ENCODE measurements at regions not wholly inside any gene's neighbourhood (a gene's known extent, or its start where the extent isn't known, plus 50 kb on each side); places are given as distances from the start of the nearest gene placed in this dataset.

DNA sequence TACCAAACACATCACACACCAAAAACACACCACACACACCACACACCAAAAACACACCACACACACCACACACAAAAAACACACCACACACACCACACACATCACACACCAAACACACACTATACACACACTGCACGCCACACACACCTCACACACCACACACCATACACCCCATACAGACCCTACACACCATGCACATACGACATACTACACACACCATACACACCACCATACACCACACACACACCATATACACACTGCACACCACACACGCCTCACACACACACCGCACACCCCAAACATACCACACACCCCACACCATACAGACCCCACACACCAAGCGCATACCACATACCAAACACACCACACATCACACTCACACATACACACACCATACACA, 226.9 kb upstream of the PKN2 start:
- Histone ChIP-seq H3K9me3 (no peaks in the 10 kb centered on the region), H3K4me1 (no peaks in the 10 kb centered on the region), H3K4me3 (no peak overlapping the region), H3K27me3 (peaks cover 3% of the 10 kb centered on the region), H3K36me3 (no peaks in the 10 kb centered on the region), H3K27ac (no peak overlapping the region)
- TF ChIP-seq, protein P1, sequence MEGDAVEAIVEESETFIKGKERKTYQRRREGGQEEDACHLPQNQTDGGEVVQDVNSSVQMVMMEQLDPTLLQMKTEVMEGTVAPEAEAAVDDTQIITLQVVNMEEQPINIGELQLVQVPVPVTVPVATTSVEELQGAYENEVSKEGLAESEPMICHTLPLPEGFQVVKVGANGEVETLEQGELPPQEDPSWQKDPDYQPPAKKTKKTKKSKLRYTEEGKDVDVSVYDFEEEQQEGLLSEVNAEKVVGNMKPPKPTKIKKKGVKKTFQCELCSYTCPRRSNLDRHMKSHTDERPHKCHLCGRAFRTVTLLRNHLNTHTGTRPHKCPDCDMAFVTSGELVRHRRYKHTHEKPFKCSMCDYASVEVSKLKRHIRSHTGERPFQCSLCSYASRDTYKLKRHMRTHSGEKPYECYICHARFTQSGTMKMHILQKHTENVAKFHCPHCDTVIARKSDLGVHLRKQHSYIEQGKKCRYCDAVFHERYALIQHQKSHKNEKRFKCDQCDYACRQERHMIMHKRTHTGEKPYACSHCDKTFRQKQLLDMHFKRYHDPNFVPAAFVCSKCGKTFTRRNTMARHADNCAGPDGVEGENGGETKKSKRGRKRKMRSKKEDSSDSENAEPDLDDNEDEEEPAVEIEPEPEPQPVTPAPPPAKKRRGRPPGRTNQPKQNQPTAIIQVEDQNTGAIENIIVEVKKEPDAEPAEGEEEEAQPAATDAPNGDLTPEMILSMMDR (IDR thresholded peaks at IDR 0.05): no peak
- no peak for TF ChIP-seq POLR2A (IDR thresholded peaks at IDR 0.05)
- no peak for DNase-seq (ENCODE audit: low spot score in 2 of 2)
- WGBS: 97% methylated on average over 5 of the region's 5 CpGs

DNA sequence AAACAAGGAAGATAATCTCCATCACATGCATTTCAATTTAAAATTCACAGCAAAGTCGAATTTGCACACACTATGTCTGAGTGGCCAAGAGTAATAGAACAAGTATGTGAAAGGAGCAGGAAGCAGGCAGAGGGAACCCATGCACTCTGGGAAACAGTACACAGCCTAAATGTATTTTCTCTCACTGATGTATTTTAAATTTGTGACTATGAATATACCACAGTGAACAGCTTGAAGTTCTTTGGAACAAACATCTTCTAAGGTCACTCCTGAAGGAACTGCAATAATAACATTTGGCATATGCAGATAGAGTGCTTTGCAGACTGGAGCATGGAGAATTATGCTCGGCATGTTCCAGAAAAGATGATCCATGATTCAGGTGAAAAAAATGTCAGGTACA, 223.1 kb upstream of the PKN2 start:
- TF ChIP-seq, protein P1 (IDR thresholded peaks at IDR 0.05): no peak
- TF ChIP-seq POLR2A (IDR thresholded peaks at IDR 0.05): no peak
- TF ChIP-seq POLR2AphosphoS5 (IDR thresholded peaks at IDR 0.05): no peak
- TF ChIP-seq EP300 (IDR thresholded peaks at IDR 0.05): no peak
- Histone ChIP-seq H3K27me3 (peaks cover 9% of the 10 kb centered on the region), H3K4me3 (no peak overlapping the region), H3K36me3 (no peaks in the 10 kb centered on the region), H3K4me1 (peaks cover 3% of the 10 kb centered on the region), H3K9me3 (no peaks in the 10 kb centered on the region), H3K27ac (no peak overlapping the region)
- no peak for DNase-seq (ENCODE audit: low spot score in 2 of 2)
- WGBS: 66% methylated on average over 2 of the region's 2 CpGs

DNA sequence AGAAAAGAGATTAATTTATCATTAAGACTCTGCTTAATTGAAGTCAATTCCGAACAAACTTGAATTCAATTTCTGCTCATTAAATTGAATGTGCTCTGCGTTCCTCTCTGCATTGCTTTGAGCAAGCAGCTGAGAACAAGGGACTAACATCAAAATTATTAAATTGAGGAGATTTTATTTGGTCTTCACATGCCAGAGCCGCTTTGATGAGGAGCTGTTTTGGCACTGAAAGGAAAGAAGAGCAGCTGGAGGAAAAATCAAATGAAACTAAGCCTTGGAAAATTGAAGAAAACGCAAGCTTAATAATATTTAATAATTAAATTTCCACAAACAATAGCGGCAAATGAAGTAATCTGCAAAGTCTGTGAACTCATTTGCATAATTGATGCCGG, 222.0 kb upstream of the PKN2 start:
- WGBS: 21% methylated on average over 6 of the region's 6 CpGs
- peaks cover 3% of the 10 kb centered on the region for H3K4me1 ChIP-seq
- no peaks in the 10 kb centered on the region for H3K9me3 ChIP-seq
- H3K4me3 ChIP-seq: peak overlapping the region; percentile 47
- DNase-seq (ENCODE audit: low spot score in 2 of 2): no peak
- H3K36me3 ChIP-seq: no peaks in the 10 kb centered on the region
- H3K27ac ChIP-seq: no peak overlapping the region
- H3K27me3 ChIP-seq: peaks cover 9% of the 10 kb centered on the region
- TF ChIP-seq POLR2A (IDR thresholded peaks at IDR 0.05): no peak
- no peak for TF ChIP-seq POLR2AphosphoS5 (IDR thresholded peaks at IDR 0.05)
- TF ChIP-seq, protein P1 (IDR thresholded peaks at IDR 0.05): no peak
- no peak for TF ChIP-seq EP300 (IDR thresholded peaks at IDR 0.05)

DNA sequence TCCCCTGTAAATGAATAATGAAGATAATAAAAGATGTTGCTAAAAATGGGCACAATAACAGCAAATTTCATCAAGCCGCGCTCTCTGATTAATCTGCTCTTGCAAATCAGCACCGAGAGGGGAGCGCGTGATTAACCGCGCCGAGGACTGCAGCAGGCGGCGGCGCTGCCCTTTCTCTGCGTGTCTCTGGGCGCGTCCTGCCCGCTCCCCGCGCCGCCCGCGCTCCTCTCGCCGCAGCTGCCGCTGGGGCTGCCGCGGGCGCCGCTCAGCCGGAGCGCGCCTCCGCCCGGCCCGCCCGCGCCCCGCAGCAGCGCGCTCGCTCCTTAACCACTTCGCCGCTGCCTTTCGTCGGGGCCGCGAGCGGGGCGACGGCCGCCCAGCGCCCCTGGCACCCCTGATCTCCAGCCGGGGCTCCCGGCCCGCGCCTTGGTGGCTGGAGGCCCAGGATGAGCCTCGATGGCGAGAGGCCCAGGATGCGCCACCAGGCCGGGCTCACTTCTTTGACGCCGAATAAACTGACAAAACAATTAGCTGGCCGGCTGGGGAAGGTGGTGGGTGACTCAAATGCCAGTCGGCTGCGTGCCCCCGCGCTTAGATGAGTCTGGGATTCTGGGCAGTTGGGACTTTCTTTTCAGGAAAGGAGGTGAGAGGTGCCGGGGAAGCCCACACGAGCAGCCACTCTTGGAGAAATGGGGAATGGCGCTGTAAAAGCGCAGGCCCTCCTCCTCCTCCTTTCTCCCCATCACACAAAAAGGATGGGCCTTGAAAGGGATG, 221.4 kb upstream of the PKN2 start:
- Histone ChIP-seq H3K4me3 (peak overlapping the region; percentile 47), H3K4me1 (peaks cover 3% of the 10 kb centered on the region), H3K36me3 (no peaks in the 10 kb centered on the region), H3K9me3 (no peaks in the 10 kb centered on the region), H3K27ac (no peak overlapping the region), H3K27me3 (peaks cover 7% of the 10 kb centered on the region)
- WGBS: 6% methylated on average over 57 of the region's 69 CpGs
- DNase-seq (ENCODE audit: low spot score in 2 of 2): no peak
- no peak for TF ChIP-seq EP300 (IDR thresholded peaks at IDR 0.05)
- TF ChIP-seq, protein P1 (IDR thresholded peaks at IDR 0.05): no peak
- TF ChIP-seq POLR2AphosphoS5 (IDR thresholded peaks at IDR 0.05): no peak
- no peak for TF ChIP-seq POLR2A (IDR thresholded peaks at IDR 0.05)

DNA sequence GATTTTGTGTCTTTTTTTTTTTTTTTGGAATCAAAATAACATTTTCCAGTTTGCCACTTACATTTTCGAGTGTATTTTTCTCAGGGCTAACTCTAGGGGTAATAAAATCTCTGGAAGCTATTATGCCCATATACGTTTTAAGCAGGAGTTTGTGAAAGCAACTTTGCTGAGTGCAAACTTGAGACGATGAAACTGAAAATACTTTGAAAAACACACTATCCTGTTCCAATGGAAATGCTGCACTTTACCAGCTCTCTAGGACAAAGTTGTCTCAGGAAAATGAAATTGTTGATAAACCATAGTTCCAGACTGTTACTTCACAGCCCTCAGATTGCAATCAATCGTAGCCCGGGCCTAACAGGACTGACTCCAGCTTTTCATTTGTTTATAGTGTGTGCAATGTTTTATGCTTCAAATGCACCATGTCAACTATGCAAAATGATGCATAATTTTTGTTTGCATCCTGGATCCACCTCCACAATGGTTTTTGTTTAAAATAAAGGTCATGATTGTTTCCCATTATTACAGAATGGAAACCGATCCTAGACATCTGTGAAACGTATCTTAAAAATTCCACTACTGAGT, 220.6 kb upstream of the PKN2 start:
- H3K36me3 ChIP-seq: no peaks in the 10 kb centered on the region
- H3K27me3 ChIP-seq: peaks cover 7% of the 10 kb centered on the region
- no peak overlapping the region for H3K4me3 ChIP-seq
- WGBS: 73% methylated on average over 7 of the region's 7 CpGs
- H3K4me1 ChIP-seq: peaks cover 3% of the 10 kb centered on the region
- no peaks in the 10 kb centered on the region for H3K9me3 ChIP-seq
- no peak overlapping the region for H3K27ac ChIP-seq
- no peak for TF ChIP-seq POLR2A (IDR thresholded peaks at IDR 0.05)
- TF ChIP-seq POLR2AphosphoS5 (IDR thresholded peaks at IDR 0.05): no peak
- TF ChIP-seq EP300 (IDR thresholded peaks at IDR 0.05): no peak
- TF ChIP-seq, protein P1 (IDR thresholded peaks at IDR 0.05): no peak
- DNase-seq (ENCODE audit: low spot score in 2 of 2): no peak

All from suprapubic skin (tissue), 4 donors.